SW 1271 (cell line): ENCODE measurements at regions not wholly inside any gene's neighbourhood (a gene's known extent, or its start where the extent isn't known, plus 50 kb on each side); places are given as distances from the start of the nearest gene placed in this dataset.
A peak's percentile ranks its signal among the peaks of the same experiment; 100 is the strongest.
"Not testable (repeated sequence)": the region's sequence is repeated elsewhere in the genome, so short reads cannot be mapped to it uniquely, and the experiment has no call there.

Experiments
- DNase-seq, 2 experiments: peaks; one replicate each; lab custom pipeline; 2025; lab: John Stamatoyannopoulos, UW

DNA sequence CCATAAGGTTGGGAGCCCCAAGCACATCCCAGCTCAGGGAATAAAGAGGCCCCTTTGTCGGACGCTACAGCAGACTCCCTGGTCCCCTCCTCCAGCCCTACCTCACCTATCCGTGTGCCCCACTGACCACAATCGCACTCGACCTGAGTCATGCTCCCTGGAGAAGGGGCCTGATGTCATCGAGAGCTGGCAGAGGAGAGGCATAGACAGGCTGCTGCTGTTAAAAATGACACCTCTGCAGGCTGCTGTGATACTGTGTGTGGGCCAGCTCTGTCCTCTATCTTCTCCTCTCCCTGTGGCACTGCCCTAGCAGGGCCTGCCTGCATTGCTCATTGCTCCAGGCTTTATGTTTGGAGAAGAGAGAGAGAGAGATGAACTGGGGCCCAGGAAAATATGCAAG lies 123.4 kb upstream of the SYT13 start:
- no peak for DNase-seq

DNA sequence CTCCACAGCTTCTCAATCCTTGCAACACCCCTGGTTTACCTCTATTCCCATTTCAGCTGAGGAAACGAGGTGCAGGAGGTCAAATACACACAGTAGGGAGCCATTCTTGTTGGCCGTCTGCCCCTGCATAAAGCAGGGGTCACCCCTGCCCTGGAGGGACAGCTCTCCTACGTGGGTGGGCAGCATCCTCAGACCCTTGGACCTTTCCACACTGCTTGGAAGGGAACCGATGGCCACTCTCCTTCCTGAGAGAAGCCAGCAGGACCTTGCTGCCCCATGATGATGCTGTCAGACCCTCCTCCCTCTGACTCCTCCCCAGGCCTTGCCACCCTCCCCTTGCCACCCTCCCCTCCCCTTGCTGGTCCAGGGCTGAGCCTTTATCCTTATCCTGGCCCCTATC lies 121.1 kb upstream of the SYT13 start:
- no peak for DNase-seq

DNA sequence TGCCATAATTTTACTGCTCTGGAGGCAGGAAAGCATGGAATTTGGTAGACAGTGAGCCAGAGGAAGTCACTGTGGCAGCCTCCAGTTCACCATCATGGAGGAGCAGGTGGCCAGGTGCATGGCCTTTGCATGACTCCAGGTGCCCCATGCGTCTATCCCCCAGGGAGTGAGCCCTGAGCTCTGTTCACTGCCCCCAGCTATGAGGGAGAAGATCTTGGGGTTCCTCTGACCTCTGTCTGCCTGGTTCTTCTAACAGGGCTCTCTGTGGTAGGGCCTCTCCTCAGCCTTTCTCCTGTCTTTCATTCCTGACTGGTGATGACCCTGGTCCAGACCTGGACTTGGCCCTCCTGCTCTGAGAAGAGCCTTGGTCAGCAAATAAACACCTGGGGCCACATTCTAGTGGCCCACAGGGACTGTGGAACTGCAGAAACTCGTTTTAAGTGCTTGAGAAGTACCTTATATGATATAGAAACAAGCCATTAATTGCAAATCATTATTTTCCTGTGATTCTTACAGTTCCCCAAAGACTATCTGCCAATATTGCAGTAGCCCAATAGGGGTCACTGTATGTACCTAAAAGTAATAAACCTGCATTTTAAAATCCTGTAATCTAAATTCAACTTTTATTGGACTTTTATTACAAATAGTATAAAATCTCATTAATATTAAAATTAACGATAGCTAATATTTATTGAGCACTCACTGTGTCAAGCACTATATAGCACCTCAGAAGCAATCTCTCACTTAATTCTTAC lies 120.0 kb upstream of the SYT13 start:
- peak in 1 of 2 experiments; percentile 12 for DNase-seq

GRCh38 chr11:45403521-45403920 lies 117.4 kb upstream of the SYT13 start:
- not testable (repeated sequence) for DNase-seq

DNA sequence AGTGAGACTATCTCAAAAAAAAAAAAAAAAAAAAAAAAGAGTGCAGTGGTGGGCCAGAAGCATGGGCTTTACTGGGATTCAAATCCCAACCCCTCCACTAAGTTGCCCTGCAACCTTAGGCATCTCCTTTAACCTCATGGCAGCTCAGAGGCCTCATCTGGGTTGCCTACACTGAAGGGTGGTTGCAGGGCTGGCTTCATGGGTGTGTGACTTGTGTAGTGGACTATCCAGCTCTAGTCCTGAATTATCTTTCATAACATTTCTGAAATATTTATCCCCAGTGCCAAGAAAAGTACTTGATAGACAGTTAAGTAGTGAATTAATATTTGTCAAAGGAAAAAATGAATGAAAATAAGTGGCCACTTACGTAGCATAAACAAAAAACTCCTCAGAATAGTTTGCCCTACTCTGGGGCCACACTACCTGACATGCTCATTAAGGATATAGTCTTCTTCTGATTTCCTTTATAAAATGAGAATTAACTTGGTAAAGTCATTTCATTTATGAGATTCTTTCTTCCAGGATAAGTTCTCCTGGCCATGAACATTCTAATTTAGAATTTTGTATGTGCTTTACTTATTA lies 116.0 kb upstream of the SYT13 start:
- DNase-seq = no peak

DNA sequence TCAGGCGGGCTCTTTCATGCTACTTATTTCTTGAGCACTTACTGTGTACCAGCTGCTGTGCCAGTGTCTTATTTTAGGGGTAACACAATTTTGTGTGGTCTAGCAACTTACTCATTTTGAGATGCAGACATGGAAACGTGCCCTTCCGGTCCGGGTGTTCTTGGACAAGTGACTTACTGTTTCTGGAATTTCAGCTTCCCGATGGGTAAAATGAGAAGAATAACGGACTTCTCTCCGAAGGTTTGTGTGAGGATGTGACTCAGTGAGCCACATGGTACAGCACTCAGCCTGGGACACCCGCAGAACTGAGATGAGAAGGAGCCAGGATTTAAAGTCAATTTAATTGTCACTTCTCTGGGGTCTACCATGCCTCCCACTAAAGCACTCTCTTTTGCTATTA lies 114.5 kb upstream of the SYT13 start:
- peak in 1 of 2 experiments; percentile 4 for DNase-seq

GRCh38 chr11:45399166-45399565 lies 113.0 kb upstream of the SYT13 start:
- no peak for DNase-seq

GRCh38 chr11:45398325-45398724 lies 112.2 kb upstream of the SYT13 start:
- no peak for DNase-seq

- DNase-seq = no peak
These were observed 110.3 kb upstream of the SYT13 start for GRCh38 chr11:45396394-45396793.

- no peak for DNase-seq
These were observed 109.8 kb upstream of the SYT13 start for GRCh38 chr11:45395947-45396346.

GRCh38 chr11:45395421-45395820 lies 109.3 kb upstream of the SYT13 start:
- DNase-seq = no peak

DNA sequence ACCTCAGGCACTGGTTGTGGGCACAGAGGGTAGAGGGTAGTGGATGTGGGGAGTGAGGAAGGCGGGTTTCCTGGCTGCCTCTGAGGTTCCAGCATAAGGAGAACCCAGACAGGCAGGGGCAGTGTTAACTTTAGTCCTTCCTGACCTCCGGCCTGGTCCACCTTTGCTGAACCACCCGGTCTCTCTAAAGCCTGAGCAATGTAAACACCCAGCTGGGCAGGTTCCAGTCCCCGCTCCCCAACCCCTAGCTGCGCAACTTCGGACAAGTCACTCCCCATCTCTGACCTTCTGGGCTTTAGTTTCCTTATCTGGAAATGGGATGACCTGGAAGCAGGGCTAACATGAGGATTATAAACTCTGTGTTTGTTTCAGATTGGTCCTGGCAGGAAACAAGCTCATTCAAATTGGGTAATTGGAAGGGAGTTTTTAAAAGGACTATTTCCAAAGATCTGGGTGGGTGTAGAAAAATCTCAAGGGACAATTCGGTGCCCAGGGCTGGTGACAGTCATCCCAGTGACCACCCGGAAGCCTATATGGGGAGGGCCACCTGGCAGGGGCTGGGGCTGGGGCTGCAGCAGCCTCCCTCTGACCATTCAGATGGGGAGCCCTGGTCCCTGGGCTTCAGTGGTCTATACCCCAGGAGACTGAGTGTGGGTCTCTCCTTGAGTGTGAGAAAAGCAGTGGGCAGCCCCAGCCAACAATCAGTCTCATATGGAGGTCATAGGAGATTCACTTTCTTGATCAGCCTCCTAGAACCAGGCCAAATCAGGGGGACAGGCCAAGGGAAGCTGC lies 108.3 kb upstream of the SYT13 start:
- no peak for DNase-seq

- DNase-seq = no peak
These were observed 107.7 kb upstream of the SYT13 start for GRCh38 chr11:45393826-45394225.

DNA sequence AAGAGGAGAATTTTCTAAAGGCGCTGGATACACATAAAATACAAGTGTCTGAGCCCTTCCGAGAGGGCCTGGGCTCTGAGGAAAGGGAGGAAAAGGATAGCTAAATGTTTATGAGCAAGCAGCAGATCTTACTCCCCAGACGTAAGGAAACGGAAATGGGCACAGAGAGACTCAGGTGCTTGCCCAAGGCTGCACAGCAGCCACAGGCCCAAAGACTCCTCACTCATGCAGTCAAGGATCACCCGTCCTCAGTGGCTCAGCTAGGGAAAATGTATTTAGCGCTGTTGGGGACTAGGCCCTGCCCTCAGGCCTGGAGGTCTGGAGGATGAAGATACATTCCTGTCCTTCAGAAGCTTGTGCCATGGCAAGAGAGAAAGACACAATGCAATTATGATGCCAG lies 107.2 kb upstream of the SYT13 start:
- DNase-seq = no peak

DNA sequence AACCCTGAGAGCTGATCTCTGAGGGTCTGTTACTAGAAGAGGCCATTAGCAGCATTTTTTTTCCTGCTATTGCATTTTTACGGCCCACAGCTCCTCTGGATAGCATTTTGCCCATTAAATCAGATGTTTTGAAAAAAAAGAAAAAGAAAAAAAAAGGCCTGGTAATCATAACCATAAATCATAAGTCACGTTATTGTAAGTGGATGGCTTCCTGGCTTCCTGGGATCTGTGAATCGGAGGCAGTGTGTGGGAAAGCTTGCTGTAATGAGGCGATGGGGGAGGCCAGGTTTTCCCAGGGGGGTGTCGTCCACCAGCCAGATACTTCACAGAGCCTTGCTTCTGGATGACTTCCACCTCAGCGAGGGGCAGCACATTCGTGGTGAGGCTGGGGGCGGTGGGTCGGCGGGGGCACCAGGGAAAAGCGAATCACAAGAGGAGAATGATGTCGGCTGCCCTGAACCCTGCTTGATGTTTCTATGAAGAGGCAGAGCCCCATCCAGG lies 106.5 kb upstream of the SYT13 start:
- no peak for DNase-seq

- DNase-seq = no peak
These were observed 106.0 kb upstream of the SYT13 start for GRCh38 chr11:45392154-45392553.

GRCh38 chr11:45391168-45391850 lies 105.2 kb upstream of the SYT13 start:
- DNase-seq = no peak

DNA sequence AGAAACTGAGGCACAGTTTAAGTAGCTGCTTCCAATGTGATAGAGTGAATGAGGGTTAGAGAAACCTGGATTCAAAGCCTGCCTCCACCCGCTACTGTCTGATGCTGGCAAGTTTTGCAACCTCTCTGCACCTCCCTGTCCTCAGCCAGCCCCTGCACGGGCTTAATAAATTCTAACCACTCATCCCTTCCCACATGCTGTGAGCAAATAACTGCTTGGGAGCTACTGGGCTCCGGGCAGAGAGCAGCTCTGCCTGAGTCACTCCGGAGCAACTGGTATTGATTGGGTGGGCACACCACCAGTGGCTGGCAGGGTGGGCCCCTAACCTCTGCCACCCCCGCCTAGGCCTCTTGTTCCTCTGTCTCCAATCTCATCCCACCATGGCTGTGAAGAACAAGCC lies 104.3 kb upstream of the SYT13 start:
- DNase-seq = no peak

- DNase-seq = no peak
These were observed 102.3 kb upstream of the SYT13 start for GRCh38 chr11:45388472-45388871.

DNA sequence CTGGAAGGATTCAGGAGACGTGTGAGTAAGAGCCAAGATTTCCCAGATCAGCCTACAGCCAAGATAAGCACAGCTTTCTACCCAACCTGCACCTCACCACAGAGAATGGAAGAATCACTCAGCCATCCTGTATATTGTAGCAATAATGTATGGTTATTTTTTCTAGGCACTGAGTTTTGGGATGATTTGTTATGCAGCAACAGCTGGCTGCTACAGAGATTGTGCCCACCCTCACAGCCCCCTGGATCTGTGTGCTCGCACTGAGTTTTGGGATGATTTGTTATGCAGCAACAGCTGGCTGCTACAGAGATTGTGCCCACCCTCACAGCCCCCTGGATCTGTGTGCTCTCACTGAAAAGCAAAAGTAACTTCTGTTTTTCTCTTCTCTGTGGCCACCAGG lies 101.7 kb upstream of the SYT13 start:
- not testable (repeated sequence) for DNase-seq

DNA sequence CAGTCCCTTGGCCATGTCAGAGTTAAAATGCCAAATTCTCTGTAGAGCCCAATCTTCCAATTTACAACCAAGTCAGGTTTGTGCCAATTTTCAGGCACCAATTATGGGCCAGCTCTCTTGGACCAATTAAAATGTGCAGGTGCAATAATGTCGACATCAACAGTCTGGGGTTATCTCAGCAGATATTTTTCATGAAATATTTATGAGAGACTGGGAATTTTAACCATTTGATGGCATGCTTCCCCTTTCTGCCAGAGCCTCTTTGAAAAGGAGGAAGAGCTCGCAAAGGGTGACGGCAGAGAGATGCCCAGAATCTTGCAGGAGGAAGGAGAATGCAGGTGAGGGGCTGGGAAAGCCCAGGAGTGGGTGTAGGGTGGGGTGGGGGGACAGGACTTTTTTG lies 100.8 kb upstream of the SYT13 start:
- no peak for DNase-seq

GRCh38 chr11:45385844-45386243 lies 99.7 kb upstream of the SYT13 start:
- no peak for DNase-seq
